GM21360 (cell line): ENCODE measurements at regions not wholly inside any gene's neighbourhood (a gene's known extent, or its start where the extent isn't known, plus 50 kb on each side); places are given as distances from the start of the nearest gene placed in this dataset.
A peak's percentile ranks its signal among the peaks of the same experiment; 100 is the strongest.

Experiments
- ATAC-seq: cut with Tn5 transposase; IDR thresholded peaks from one replicate; pipeline ENCODE4 v1.9.1; 2021; ENCODE audit warnings: mild to moderate bottlenecking, moderate library complexity; ENCODE audit not compliant: unreplicated experiment

DNA sequence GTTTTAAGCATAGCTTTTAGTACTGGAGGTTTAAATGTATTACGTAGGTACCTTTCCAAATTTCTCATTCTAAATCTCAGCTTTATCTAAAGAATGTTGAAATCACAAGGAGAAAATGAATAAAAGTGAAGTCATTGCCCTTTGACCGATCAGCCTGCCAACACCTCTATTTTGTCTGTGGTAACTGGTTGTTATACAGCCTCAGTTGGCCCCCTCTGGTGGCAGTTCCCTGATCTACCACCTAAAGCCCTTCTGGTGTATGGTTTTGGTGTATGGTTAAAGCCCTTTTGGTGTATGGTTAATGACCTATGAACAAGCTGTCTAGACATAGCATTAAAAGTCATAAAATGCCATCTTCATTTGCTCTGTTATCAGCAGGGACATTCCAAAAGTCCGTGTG lies 378.2 kb upstream of the AZI2 start:
- peak; percentile 93 for ATAC-seq

DNA sequence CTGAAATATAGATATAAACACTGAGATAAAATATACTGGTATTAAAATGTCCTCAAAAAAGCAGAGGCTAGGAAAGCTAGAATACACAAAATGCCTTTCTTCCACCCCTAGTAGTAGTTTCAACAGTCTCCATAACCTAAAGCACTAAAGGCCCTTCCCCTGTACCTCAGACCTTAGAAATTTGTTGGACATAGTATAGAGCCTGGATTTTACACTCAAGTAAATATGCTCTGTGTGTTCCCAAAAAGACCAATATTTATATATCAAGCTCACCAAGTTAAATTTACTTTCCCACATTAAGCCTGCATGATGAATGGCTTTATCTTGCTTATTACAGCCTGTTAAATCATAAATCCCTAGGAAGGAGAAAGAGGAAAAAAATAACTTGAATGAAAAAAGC lies 378.7 kb upstream of the AZI2 start:
- no peak for ATAC-seq

DNA sequence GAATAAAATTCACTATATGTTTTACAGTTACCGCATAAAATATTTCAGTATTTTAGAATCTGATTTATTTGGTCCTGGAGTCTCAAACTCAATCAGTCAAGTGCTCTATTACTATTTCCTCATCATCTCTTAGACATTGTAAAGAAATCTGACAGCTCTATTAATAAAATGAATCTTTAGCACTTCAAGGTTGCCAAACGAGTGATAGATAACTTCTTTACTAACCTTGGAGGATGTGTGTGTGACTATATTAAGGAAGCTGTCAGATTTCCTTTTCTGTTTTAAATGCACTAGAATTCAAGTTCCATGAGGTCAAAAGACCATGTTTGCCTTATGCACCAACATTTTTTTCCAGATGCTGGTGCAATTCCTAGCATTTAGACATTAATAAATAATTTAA lies 389.8 kb upstream of the AZI2 start:
- ATAC-seq, result no peak

DNA sequence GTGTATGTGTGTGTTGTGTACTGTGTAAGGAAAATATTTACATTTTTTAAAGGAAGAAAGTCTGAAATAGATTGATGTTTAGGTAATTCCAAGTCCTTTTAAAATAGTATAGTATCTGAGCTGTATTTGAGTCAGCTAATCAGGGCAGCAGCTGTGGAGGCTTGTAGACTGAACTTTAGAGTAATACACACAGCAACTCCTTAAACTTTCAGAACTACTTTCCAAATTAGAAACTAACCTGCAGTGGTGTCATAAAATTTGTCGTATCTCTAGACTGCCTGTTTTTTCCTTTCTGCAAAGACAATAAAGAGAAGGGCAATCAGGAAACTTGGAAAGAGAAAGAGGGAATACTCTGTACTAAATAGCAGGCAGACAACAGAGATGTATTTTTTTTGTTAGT lies 391.0 kb upstream of the AZI2 start:
- ATAC-seq, result no peak

DNA sequence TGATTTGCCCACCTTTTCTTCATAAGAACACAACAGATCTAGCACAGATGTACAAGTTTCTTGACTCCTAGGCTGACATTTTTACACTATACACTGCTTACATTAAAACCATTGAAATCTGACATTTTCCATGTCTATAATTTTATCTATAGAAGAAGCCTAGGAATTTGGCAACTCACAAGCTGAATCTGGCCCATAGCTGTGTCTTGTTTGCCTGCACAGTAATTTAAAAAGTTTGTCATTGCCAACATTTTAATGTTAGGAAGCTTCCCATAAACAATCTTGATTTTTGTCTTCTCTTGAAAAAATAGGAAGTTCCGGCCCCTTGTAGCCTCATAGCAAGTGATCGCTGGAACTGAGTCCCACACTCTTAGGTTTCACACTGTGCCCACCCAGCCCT lies 394.6 kb upstream of the AZI2 start:
- no peak for ATAC-seq

DNA sequence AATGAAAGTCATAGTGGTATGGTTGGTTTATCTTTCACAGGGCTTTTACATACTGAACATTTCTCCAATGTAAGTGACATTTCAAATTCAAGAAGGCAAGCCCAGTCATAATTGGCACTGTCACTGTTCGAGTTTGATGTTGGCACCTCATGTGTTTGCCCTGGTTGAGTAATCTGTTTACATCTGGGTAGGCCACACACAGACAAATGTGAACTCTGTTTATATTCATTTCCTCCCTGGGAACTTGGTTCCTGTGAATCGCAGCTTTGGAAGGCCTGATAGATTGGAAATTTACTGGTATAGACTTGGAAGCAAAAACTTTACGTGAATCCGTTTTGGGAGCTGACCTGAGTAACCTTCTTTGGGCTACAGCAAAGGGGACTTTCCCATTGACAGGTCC lies 395.2 kb upstream of the AZI2 start:
- ATAC-seq, result no peak

DNA sequence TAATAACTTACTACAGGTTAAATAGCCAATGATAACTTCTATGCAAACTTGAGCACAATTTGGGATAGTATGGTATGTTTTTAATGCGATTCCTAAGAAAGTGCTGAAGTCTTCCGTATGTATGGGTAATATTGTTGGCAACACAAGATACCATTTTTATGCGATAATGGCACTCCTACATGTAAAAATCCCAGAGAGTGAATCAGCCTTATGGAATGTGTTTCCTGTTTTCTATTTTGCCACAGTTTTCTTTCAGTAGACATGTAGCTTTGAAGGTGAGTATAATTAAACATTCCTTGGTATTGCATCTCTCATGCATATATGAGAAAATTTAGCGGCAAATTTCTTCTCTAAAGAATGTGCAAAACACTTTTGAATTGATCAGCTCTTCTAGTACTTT lies 396.8 kb upstream of the AZI2 start:
- no peak for ATAC-seq

DNA sequence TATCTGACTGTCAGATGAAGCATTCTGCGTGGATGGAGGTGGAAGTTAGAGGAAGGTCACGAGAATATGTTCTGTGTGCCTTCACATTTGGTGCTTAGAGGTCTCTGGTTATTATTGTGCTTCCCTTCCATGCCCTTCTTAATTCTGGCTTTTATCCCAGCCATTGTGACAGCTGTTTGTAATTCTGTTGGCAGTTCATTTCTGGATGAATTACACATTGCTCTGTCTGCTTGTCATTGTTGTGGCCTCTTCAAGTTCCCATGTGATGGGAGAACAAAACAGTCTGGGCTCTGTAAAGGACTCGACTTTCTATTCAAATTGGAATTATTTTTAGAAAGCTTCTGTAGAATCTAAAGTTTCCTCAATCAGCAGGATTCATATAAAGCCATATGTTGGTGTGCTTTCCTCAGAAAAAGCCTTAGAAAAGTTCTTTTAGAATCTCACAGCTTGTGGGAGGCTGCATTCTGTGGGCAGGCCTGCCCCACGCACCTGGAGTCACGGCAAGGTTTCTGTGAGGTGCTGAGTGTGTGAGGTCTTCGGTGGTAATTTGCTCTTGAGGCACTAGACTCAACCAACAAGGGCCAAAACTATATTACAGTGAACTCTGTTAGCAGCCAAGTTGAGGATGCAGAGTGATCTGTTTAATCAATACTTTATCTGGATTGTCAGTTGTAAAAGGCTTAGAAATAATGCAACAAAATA lies 397.4 kb upstream of the AZI2 start:
- ATAC-seq, result no peak

DNA sequence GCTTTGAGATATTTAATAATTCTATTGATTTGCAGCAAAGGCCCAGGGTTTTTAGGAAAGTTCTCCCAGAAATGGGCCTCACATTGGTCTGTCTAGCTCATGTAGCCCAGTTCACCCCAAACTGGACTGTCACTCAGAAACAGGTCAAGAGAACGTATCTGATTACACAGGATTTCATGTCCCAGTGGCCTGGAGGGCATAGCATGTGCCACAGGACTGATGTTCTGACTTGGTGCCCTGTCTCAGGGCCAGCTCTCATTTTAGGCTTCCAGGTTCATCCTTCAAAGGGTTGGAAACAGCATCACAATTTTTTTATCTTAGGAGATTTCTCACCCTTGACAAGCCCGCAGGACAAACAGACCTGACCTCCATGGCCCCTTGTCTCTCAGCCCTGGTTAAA lies 398.4 kb upstream of the AZI2 start:
- ATAC-seq, result no peak

DNA sequence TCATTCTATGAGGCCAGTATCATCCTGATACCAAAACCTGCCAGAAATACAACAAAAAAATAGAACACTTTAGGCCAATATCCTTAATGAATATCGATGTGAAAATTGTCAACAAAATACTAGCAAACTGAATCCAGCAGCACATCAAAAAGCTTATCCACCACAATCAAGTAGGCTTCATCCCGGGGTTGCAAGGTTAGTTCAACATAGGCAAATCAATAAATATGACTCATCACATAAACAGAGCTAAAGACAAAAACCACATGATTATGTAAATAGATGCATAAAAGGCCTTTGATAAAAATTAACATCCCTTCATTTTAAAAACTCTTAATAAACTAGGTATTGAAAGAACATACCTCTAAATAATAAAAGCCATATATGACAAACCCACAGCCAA lies 403.2 kb upstream of the AZI2 start:
- no peak for ATAC-seq

DNA sequence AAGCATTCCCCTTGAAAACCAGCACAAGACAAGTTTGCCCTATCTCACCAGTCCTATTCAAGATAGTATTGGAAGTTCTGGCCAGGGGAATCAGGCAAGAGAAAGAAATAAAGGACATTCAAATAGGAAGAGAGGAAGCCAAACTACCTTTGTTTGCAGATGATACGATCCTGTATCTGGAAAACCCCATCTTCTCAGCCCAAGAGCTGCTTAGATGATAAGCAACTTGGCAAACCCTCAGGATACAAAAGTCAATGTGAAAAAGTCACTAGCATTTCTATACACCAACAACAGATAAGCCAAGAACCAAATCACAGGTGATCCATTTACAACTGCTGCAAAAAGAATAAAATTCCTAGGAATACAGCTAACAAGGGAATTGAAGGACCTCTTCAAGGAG lies 403.7 kb upstream of the AZI2 start:
- ATAC-seq, result no peak

DNA sequence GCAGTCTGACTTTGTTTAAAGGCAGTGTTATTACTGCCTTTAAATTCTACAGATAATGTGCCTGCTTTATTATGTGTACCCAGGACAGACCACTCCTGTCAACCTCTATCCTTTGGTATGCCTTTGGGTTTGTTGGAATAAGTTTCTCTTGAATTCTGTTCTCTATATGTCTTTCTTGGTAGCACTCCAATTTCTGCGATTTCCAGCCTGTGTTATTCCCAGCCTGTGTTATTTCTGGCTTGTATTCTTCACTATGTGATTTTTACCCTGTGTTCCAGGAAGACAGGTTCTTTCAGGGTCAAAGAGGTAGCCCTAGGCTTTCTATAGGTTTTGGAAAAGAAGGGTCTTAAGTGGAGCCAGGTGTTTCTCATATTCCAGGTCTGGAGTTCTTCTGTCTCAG lies 407.4 kb upstream of the AZI2 start:
- ATAC-seq, result no peak

DNA sequence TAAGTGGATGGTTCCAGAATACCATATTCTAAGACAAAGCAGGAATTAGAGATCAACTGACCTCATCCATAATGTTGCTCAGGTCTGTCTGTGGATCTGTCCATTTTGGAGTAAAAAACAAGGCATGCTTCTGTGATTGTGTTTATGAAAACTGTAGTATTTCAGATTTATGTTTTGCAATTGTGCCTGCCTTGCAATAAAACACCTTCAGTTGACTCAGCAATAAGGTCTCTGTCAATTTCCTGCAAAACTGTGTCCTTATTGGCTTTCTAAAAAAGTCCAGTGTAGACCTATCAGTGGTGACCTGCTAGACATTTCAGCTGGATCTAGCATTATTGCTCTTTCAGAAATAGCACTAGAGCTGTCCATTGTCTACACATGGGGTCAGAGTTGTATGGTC lies 409.5 kb upstream of the AZI2 start:
- ATAC-seq, result no peak

DNA sequence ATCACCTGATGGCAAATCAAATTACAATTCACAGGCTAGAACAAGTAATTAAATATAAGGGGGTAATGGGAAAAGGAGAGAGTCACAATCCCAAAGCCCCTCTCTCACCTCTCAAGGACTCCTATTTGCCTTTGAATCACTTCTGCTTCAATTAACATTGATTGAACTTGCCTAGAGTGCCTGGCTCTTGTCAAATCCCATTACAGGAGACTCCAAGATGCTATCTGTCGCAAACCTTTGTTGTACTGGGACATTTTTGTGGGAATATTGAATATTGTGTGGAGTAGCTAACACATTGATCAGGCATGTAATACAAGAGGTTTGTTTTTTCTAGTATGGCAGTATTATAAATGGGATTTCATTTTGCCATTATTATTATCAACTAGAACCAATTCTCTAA lies 412.8 kb upstream of the AZI2 start:
- no peak for ATAC-seq

DNA sequence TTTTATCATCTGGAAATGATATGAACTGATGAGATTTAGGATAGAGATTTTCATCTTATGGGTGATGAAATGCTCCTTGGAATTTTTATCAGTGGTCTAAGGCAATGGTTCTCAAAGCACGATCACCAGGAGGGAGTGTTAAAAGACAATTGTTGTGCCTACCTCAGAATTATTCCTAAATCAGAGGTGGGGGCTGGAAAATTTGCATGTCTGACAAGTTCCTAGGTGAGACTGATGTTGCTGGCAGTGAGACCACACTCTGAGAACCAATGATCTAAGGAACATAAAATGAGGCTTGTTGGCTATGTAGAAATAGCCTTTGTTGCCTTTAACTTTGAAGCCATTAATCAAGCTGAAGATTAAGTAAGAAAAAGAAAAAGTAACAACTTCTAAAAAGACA lies 416.6 kb upstream of the AZI2 start:
- ATAC-seq, result no peak

DNA sequence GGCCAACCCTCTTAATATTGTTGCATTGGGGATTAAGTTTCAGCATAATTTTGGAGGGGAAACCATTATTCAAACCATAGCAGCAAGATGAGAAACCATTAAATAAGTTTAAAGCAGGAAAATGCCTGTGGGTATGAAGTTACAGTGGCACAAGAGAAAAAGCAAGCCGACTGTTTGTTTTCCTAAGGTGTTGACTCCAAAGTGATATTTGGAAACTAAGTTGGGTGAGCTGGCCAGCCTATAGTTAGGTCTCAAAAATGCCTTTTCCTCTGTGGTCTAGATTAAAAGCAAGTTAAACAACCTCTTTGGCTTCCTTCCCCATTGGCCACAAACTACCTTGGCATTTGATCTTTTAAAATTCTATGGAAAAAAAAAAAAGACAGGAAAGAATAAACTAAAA lies 419.8 kb upstream of the AZI2 start:
- no peak for ATAC-seq

DNA sequence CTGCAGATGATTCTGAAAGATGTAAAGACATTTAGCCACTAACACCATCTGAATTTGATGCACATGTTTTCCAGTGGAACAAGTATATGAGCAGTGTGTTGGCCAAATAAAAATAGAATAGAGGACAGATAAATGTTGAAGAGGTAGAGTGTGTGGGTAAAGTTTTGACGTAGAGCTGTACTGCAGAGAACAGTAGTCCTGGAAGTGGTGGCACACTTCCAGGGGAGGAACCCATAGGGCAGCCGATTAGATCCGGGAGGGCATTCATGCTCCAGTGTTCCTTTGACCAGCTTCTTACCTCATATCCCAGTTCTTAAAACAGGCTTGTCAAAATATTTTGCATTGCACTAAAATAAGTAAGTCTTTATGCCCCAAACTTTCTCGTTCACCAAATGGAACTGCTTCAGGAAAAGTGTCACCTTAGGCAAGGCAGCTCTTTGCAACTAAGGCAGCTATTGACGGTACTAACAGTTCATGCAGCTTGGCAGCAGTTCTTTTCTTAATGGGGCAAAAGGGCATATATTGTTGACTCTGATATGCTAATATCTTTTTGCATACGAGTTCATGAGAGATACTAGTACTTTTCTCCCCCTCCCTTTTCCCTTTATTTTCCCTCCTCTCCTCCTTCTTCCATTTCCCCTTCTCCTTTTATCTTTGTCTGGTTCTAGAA lies 429.3 kb upstream of the AZI2 start:
- ATAC-seq, result no peak

DNA sequence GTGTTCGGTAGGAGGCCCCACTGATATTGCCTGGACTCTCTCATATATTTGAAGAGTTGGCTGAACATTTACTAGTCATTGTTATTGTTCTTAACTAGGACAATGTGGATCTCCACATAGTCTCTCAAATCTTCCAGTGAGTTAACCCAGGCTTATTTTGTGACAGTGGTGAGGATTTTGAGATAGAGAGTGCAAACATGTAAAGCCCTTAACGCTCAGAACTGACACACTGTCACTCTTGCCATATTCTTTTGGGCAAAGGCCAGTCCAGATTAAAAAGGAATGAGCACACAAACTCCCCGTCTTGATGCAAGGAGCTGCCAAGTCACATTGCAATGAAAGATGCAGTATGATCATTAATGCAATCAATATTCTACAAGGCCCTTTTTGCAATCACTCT lies 431.9 kb upstream of the AZI2 start:
- ATAC-seq, result no peak

DNA sequence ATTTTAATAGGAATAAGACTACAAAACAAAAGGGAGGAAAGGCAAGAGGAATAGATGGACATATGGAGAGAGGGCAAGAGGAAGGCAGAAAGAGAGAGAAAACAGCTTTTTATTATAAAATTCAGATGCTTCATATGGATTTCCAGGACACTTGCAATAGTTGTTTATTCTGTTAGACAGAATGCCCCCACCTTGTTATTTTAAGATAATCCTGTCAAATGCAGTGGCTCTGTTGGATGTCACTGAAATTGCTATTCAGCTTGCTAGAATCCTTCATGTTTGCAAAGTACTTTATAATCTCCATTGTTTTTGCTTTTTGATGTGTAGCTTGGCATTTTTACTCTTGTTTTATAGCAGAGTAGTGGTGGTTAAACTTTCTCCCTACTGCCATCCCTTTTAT lies 432.4 kb upstream of the AZI2 start:
- ATAC-seq, result no peak

DNA sequence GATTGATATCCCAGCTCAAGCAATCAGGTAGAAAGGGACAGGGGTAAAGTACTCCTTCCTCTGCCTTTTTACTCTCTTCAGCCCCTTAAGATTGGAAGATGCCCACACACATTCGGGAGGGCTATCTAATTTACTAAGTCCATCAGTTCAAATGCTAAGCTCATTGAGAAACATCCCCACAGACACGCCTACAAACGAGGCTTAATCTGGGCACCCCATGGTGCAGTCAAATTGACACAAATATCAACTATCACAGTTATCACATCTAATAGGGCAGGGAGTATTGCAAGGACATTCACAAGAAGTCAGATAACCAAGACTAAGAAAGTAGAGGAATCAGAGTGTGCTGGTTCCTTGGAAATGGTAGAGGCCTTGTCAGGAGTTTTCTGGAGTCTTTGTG lies 437.8 kb upstream of the AZI2 start:
- no peak for ATAC-seq

DNA sequence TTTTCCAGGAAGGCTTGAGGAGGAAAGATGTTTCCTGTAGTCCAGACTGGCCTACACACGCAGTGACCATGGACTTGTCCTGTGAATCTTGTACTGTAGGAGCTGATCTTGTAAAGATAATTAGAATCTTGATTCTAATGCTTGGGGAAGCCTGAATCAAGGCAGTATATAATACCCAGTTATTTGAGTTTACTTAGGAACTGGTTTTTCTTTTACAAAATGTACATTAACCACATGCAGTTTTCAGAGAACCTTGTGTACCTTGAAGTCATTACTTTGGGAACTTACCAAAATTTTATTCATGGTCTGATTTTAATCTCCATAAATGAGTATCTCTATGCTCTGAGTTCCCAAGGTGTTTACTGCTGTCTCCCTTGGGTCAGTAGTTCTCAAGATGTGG lies 439.9 kb upstream of the AZI2 start:
- no peak for ATAC-seq

DNA sequence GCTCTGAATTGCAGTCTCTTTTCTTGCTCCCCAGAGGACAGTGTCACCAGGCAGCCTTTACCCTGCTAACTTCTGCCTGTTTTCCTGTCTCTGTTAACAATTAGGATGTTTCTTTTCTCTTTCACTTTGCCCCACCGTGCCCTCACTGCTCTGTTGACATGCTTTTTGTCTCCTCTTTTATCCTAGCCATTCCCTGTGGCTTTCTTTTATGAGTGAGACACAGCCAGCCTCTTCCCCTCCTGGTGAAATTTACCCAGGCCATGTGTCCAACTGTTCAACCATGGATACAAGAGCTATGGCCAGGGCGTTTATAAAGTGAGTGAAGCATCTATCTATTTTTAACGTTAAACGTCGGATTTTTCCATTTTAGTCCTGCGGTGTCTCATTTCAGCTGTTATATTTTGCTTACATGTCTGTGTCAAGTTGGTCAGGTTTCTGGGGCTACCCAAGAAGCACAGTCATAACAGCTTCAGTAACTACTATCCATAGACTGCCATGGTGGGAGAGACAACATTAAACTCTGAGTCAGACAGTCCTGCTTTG lies 443.2 kb upstream of the AZI2 start:
- ATAC-seq, result no peak

DNA sequence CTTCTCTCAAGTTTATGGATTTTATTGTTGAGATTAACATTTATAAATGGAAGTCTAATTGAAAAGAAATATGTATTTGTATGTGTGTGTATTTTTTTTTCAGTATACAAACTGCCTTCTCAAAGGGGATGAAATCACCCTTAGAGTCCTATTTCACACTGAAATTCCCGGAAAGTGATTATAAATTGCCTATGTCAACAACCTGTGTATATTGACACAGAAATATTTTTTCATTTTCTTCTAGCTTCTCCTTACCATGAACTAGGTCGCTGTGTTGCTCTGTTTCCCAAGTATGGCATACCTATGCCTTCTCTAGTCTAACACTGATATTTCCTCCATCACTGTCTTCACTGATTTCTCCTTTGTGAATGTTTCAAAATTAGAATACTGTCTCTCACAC lies 444.0 kb upstream of the AZI2 start:
- ATAC-seq, result no peak
